HCT116 (cell line): ENCODE measurements at regions not wholly inside any gene's neighbourhood (a gene's known extent, or its start where the extent isn't known, plus 50 kb on each side); places are given as distances from the start of the nearest gene placed in this dataset.

Experiments
- ATAC-seq: fragments of 200-7000 bp; cut with Tn5 transposase; 2 replicates; pipeline ENCODE4 v1.9.1; 2020; ENCODE audit warnings: mild to moderate bottlenecking, moderate library complexity
- BruUV-seq: library from RNA; stranded (reverse); fragments of 400-500 nt; replicated peaks from 2 replicates; lab custom pipeline; 2021; lab: Mats Ljungman, UMichigan
- CTCF ChIA-PET: fragments of 300-600 bp; sonication (Branson Sonifier 250); formaldehyde crosslinking; loops from one replicate; lab custom pipeline; 2021; ENCODE audit warnings: antibody characterized with exemption; lab: Charles Lee
- POLR2A ChIA-PET: fragments of 300-600, 350-600 bp; sonication (Branson Sonifier 250); formaldehyde crosslinking; loops from one replicate; lab custom pipeline; 2021; ENCODE audit warnings: antibody characterized with exemption; lab: Charles Lee
- RAD21 ChIA-PET, 2 experiments: fragments of 300-600 bp; sonication (Branson Sonifier 250); formaldehyde crosslinking; loops; one replicate each; lab custom pipeline; 2023; ENCODE audit warnings: low total read pairs in 2 of 2; ENCODE audit not compliant: uncharacterized antibody in 2 of 2, unreplicated experiment in 2 of 2, low non-redundant PET in 1 of 2; lab: Charles Lee
- DNase-seq: peaks from one replicate; pipeline ENCODE4 v3.0.0-alpha.2; 2010; ENCODE audit warnings: low read depth, low spot score
- H2AFZ ChIP-seq: fragments of 200-600 bp; shearing (Covaris generic), sonication (generic); 2 replicates; pipeline ENCODE4 v1.6.1; 2017; ENCODE audit warnings: low read depth, mixed run types, mixed read lengths, antibody characterized with exemption, low read length; ENCODE audit not compliant: poor library complexity, severe bottlenecking
- H3K27ac ChIP-seq: 2 replicates; pipeline ENCODE4 v1.5.1; 2012; ENCODE audit warnings: low read depth, low read length
- H3K27me3 ChIP-seq: fragments of 200-600 bp; sonication (generic); 2 replicates; pipeline ENCODE4 v1.6.1; 2016; ENCODE audit warnings: mixed run types, low read length, mixed read lengths; ENCODE audit not compliant: insufficient read depth
- H3K36me3 ChIP-seq, 2 experiments: fragments of 200-500 bp in 1 of 2; fragments of 200-600 bp in 1 of 2; sonication (Bioruptor generic) in 1 of 2; sonication (generic) in 1 of 2; 2 replicates each; pipeline versions ENCODE4 v1.5.1 to v1.6.1; 2014 to 2016; ENCODE audit warnings: low read length in 2 of 2, inconsistent platforms in 1 of 2, mixed read lengths in 1 of 2, mixed run types in 1 of 2; ENCODE audit not compliant: insufficient read depth in 2 of 2, control insufficient read depth in 1 of 2
- H3K4me1 ChIP-seq, 2 experiments: fragments of 200-600 bp in 1 of 2; sonication (generic) in 1 of 2; 2 replicates each; pipeline versions ENCODE4 v1.5.1 to v1.6.1; 2012 to 2017; ENCODE audit warnings: low read length in 2 of 2, inconsistent platforms in 1 of 2, mild to moderate bottlenecking in 1 of 2, mixed read lengths in 1 of 2, mixed run types in 1 of 2, moderate library complexity in 1 of 2; ENCODE audit not compliant: insufficient read depth in 2 of 2, control insufficient read depth in 1 of 2
- H3K4me2 ChIP-seq: fragments of 200-600 bp; sonication (generic); 2 replicates; pipeline ENCODE4 v1.6.1; 2017; ENCODE audit warnings: mixed run types, low read length, mixed read lengths
- H3K4me3 ChIP-seq, 2 experiments: fragments of 200-600 bp in 1 of 2; sonication (generic) in 1 of 2; replicated peaks in 1 of 2; 2 replicates each; pipeline ENCODE4 v1.5.1; 2011 to 2016; ENCODE audit warnings: low read length in 2 of 2, control low read depth in 1 of 2, low read depth in 1 of 2, mild to moderate bottlenecking in 1 of 2, mixed read lengths in 1 of 2, mixed run types in 1 of 2
- H3K79me2 ChIP-seq: fragments of 200-600 bp; sonication (generic); 2 replicates; pipeline ENCODE4 v1.6.1; 2017; ENCODE audit warnings: mild to moderate bottlenecking, mixed run types, low read length, moderate library complexity, mixed read lengths; ENCODE audit not compliant: insufficient read depth
- H3K9ac ChIP-seq: fragments of 200-600 bp; sonication (generic); 2 replicates; pipeline ENCODE4 v1.6.1; 2016; ENCODE audit warnings: low read length, mixed read lengths
- H3K9me2 ChIP-seq: fragments of 200-600 bp; sonication (generic), shearing (Covaris generic); 2 replicates; pipeline ENCODE4 v1.6.1; 2017; ENCODE audit warnings: mixed run types, mild to moderate bottlenecking, moderate library complexity; ENCODE audit not compliant: insufficient read depth
- H3K9me3 ChIP-seq, 2 experiments: fragments of 200-500 bp in 1 of 2; fragments of 200-600 bp in 1 of 2; sonication (Bioruptor generic) in 1 of 2; sonication (generic) in 1 of 2; 2 replicates each; pipeline ENCODE4 v1.6.1; 2014 to 2017; ENCODE audit warnings: low read length in 2 of 2, mixed read lengths in 2 of 2, inconsistent platforms in 1 of 2, low read depth in 1 of 2, mild to moderate bottlenecking in 1 of 2, mixed run types in 1 of 2, moderate library complexity in 1 of 2; ENCODE audit not compliant: control insufficient read depth in 1 of 2, insufficient read depth in 1 of 2
- H4K20me1 ChIP-seq: fragments of 200-600 bp; sonication (generic), shearing (Covaris generic); 2 replicates; pipeline ENCODE4 v1.6.1; 2017; ENCODE audit warnings: mixed run types, mild to moderate bottlenecking, moderate library complexity; ENCODE audit not compliant: insufficient read depth
- CBX3 ChIP-seq: IDR thresholded peaks from 2 replicates; pipeline ENCODE4 v1.6.1; 2012; ENCODE audit warnings: low read depth
- CEBPB ChIP-seq: IDR thresholded peaks from 2 replicates; pipeline ENCODE4 v1.6.1; 2012; ENCODE audit warnings: low read depth
- CTCF ChIP-seq, 3 experiments: fragments of 200-600 bp in 1 of 3; sonication (generic) in 1 of 3; IDR thresholded peaks in 2 of 3; conservative IDR thresholded peaks in 1 of 3; 2 replicates each; pipeline ENCODE4 v1.5.1; 2012 to 2017; ENCODE audit warnings: low read depth in 2 of 3, low read length in 2 of 3, antibody characterized with exemption in 1 of 3, borderline replicate concordance in 1 of 3, control low read depth in 1 of 3, mild to moderate bottlenecking in 1 of 3, mixed read lengths in 1 of 3, mixed run types in 1 of 3, moderate library complexity in 1 of 3; ENCODE audit not compliant: insufficient read depth in 1 of 3
- ELF1 ChIP-seq: IDR thresholded peaks from 2 replicates; pipeline ENCODE4 v1.6.1; 2012; ENCODE audit warnings: low read depth, borderline replicate concordance
- EZH2phosphoT487 ChIP-seq: fragments of 200-600 bp; IDR thresholded peaks from 2 replicates; pipeline ENCODE4 v1.6.1; 2018; ENCODE audit warnings: antibody characterized with exemption, borderline replicate concordance
- FOSL1 ChIP-seq: IDR thresholded peaks from 2 replicates; pipeline ENCODE4 v1.6.1; 2012; ENCODE audit warnings: low read depth
- POLR2A ChIP-seq: IDR thresholded peaks from 2 replicates; pipeline ENCODE4 v1.7.0; 2011; ENCODE audit warnings: borderline replicate concordance; ENCODE audit not compliant: insufficient read depth, insufficient read length; ENCODE audit errors: extremely low read depth
- POLR2AphosphoS5 ChIP-seq: IDR thresholded peaks from 2 replicates; pipeline ENCODE4 v1.6.1; 2011; ENCODE audit warnings: mild to moderate bottlenecking, low read depth, low read length, moderate library complexity
- SIN3A ChIP-seq: IDR thresholded peaks from 2 replicates; pipeline ENCODE4 v1.6.1; 2012; ENCODE audit warnings: low read depth
- SP1 ChIP-seq: IDR thresholded peaks from 2 replicates; pipeline ENCODE4 v1.6.1; 2012; ENCODE audit warnings: low read depth
- TCF7L2 ChIP-seq: IDR thresholded peaks from 2 replicates; pipeline ENCODE4 v1.7.0; 2011; ENCODE audit warnings: borderline replicate concordance, inconsistent platforms; ENCODE audit not compliant: insufficient read depth, insufficient read length; ENCODE audit errors: extremely low read depth
- YY1 ChIP-seq: IDR thresholded peaks from 2 replicates; pipeline ENCODE4 v1.6.1; 2011; ENCODE audit warnings: low read length, low read depth, moderate library complexity, mild to moderate bottlenecking; ENCODE audit not compliant: insufficient replicate concordance; ENCODE audit errors: extremely low read depth
- ZNF274 ChIP-seq: fragments of 200-500 bp; sonication (Bioruptor generic); IDR thresholded peaks from 2 replicates; pipeline ENCODE4 v1.6.1; 2014; ENCODE audit warnings: mild to moderate bottlenecking, low read depth, low read length, inconsistent platforms
- intact Hi-C: fragments of 100-400 bp; cut with micrococcal nuclease; formaldehyde crosslinking; loops from 2 replicates; pipeline ENCODE4 v1.10.0; 2022
- TF ChIP-seq, protein P1 (sequence below): IDR thresholded peaks from 2 replicates; pipeline ENCODE4 v1.6.1; 2012
- TF ChIP-seq, protein P2 (sequence below): IDR thresholded peaks from 2 replicates; pipeline ENCODE4 v1.6.1; 2011; ENCODE audit warnings: mild to moderate bottlenecking, low read length, moderate library complexity; ENCODE audit not compliant: insufficient replicate concordance; ENCODE audit errors: extremely low read depth
- TF ChIP-seq, protein P3 (sequence below): IDR thresholded peaks from 2 replicates; pipeline ENCODE4 v1.6.1; 2012

DNA sequence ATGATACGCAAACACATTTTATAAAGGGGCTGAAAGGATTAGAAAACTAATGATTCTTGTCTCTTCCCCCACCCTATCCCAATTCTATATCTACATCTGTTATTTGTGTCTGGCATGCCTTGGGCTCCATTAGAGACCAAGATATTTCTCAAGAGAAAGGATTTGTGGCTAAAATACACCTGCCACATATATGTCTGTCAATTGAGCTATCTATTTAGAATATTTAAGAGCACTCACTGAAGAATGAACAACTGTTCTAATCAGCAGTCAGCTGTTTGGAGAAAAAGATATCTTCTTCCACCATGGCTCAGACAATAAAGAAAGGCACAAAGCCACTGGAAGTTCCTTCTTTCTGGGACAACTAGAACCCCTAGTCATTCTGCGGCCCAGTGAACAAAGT, 61.7 kb upstream of the LRRN1 start:
- no peaks in the 10 kb centered on the region for H3K79me2 ChIP-seq
- POLR2A ChIA-PET, result no interaction called here
- H3K4me1 ChIP-seq, result no peaks in the 10 kb centered on the region
- no peaks in the 10 kb centered on the region for H3K27me3 ChIP-seq
- H3K4me2 ChIP-seq, result no peak overlapping the region
- H2AFZ ChIP-seq, result no peak overlapping the region
- no peak overlapping the region for H3K27ac ChIP-seq
- ATAC-seq, result no peak
- no TSS peak for BruUV-seq
- no peak overlapping the region for H3K9ac ChIP-seq
- H4K20me1 ChIP-seq, result no peaks in the 10 kb centered on the region
- intact Hi-C loops, result no loop called here
- peaks cover 4 to 9% of the 10 kb centered on the region in 2 experiments; a peak in 2 of 4 replicates for H3K9me3 ChIP-seq
- H3K36me3 ChIP-seq, result no peaks in the 10 kb centered on the region
- no peak for DNase-seq
- no peaks in the 10 kb centered on the region for H3K9me2 ChIP-seq
- TF ChIP-seq ZNF274 (no peak), CBX3 (no peak), YY1 (no peak), EZH2phosphoT487 (no peak), ELF1 (no peak), FOSL1 (no peak)
- TF ChIP-seq, protein P1, sequence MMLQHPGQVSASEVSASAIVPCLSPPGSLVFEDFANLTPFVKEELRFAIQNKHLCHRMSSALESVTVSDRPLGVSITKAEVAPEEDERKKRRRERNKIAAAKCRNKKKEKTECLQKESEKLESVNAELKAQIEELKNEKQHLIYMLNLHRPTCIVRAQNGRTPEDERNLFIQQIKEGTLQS, result no peak
- H3K4me3 ChIP-seq, result no peak overlapping the region
- CTCF ChIA-PET, result no interaction called here
- RAD21 ChIA-PET, result no interaction called here

- CTCF ChIA-PET, result no interaction called here
- H4K20me1 ChIP-seq, result no peaks in the 10 kb centered on the region
- H3K9me2 ChIP-seq, result no peaks in the 10 kb centered on the region
- no peak for ATAC-seq
- POLR2A ChIA-PET, result no interaction called here
- no peaks in the 10 kb centered on the region for H3K36me3 ChIP-seq
- H2AFZ ChIP-seq, result no peak overlapping the region
- intact Hi-C loops, result no loop called here
- BruUV-seq, result no TSS peak
- H3K9ac ChIP-seq, result no peak overlapping the region
- H3K27me3 ChIP-seq, result no peaks in the 10 kb centered on the region
- peaks cover 5 to 8% of the 10 kb centered on the region in 2 experiments; a peak in 2 of 4 replicates for H3K9me3 ChIP-seq
- H3K4me1 ChIP-seq, result no peaks in the 10 kb centered on the region
- H3K27ac ChIP-seq, result no peak overlapping the region
- RAD21 ChIA-PET, result no interaction called here
- H3K4me3 ChIP-seq, result no peak overlapping the region
- no peaks in the 10 kb centered on the region for H3K79me2 ChIP-seq
- no peak for DNase-seq
- no peak overlapping the region for H3K4me2 ChIP-seq
- TF ChIP-seq, protein P2, sequence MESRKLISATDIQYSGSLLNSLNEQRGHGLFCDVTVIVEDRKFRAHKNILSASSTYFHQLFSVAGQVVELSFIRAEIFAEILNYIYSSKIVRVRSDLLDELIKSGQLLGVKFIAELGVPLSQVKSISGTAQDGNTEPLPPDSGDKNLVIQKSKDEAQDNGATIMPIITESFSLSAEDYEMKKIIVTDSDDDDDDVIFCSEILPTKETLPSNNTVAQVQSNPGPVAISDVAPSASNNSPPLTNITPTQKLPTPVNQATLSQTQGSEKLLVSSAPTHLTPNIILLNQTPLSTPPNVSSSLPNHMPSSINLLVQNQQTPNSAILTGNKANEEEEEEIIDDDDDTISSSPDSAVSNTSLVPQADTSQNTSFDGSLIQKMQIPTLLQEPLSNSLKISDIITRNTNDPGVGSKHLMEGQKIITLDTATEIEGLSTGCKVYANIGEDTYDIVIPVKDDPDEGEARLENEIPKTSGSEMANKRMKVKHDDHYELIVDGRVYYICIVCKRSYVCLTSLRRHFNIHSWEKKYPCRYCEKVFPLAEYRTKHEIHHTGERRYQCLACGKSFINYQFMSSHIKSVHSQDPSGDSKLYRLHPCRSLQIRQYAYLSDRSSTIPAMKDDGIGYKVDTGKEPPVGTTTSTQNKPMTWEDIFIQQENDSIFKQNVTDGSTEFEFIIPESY, result no peak
- TF ChIP-seq, protein P3, sequence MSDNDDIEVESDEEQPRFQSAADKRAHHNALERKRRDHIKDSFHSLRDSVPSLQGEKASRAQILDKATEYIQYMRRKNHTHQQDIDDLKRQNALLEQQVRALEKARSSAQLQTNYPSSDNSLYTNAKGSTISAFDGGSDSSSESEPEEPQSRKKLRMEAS, result no peak
- TF ChIP-seq CEBPB (no peak), SIN3A (no peak), ELF1 (no peak), CTCF (IDR thresholded peaks at IDR 0.05 in 2 of 3, conservative IDR thresholded peaks at IDR 0.05 in 1 of 3; ENCODE audit: borderline replicate concordance in 1 of 3, insufficient read depth in 1 of 3, low read depth in 2 of 3, low read length in 2 of 3) (no peak), POLR2A (no peak), TCF7L2 (no peak), POLR2AphosphoS5 (no peak), SP1 (no peak)
- TF ChIP-seq, protein P1, result no peak
These were observed 63.3 kb upstream of the LRRN1 start for GRCh38 chr3:3735919-3736318.
